HEK293 (cell line): ENCODE measurements at regions not wholly inside any gene's neighbourhood (a gene's known extent, or its start where the extent isn't known, plus 50 kb on each side); places are given as distances from the start of the nearest gene placed in this dataset.

Source experiments
- GLIS2 ChIP-seq: fragments of 450-650 bp; formaldehyde crosslinking; IDR thresholded peaks from 2 replicates; pipeline ENCODE4 v1.5.1; 2016; ENCODE audit warnings: missing biosample characterization, missing genetic modification characterization
- HOXD13 ChIP-seq: sonication (generic); formaldehyde crosslinking; IDR thresholded peaks from 2 replicates; pipeline ENCODE4 v1.8.0; 2022; ENCODE audit warnings: missing genetic modification reagents, borderline replicate concordance
- KLF7 ChIP-seq: fragments of 450-650 bp; formaldehyde crosslinking; IDR thresholded peaks from 2 replicates; pipeline ENCODE4 v1.5.1; 2016; ENCODE audit warnings: missing biosample characterization, missing genetic modification characterization, borderline replicate concordance
- MYNN ChIP-seq: fragments of 450-650 bp; formaldehyde crosslinking; IDR thresholded peaks from 2 replicates; pipeline ENCODE4 v1.5.1; 2016; ENCODE audit warnings: missing biosample characterization, missing genetic modification characterization, borderline replicate concordance
- PRDM10 ChIP-seq: fragments of 450-650 bp; formaldehyde crosslinking; IDR thresholded peaks from 2 replicates; pipeline ENCODE4 v1.5.1; 2016; ENCODE audit warnings: missing biosample characterization, missing genetic modification characterization
- PRDM2 ChIP-seq: fragments of 450-650 bp; formaldehyde crosslinking; IDR thresholded peaks from 2 replicates; pipeline ENCODE4 v1.5.1; 2016; ENCODE audit warnings: missing biosample characterization, missing genetic modification characterization, borderline replicate concordance
- SP2 ChIP-seq: fragments of 450-650 bp; formaldehyde crosslinking; IDR thresholded peaks from 2 replicates; pipeline ENCODE4 v1.5.1; 2016; ENCODE audit warnings: missing biosample characterization, missing genetic modification characterization
- YY1 ChIP-seq: fragments of 450-650 bp; formaldehyde crosslinking; IDR thresholded peaks from 2 replicates; pipeline ENCODE4 v1.5.1; 2018; ENCODE audit warnings: missing biosample characterization, missing genetic modification characterization
- YY2 ChIP-seq: fragments of 450-650 bp; formaldehyde crosslinking; IDR thresholded peaks from 2 replicates; pipeline ENCODE4 v1.5.1; 2016; ENCODE audit warnings: missing biosample characterization, missing genetic modification characterization
- ZBTB1 ChIP-seq: fragments of 450-650 bp; formaldehyde crosslinking; IDR thresholded peaks from 2 replicates; pipeline ENCODE4 v1.5.1; 2016; ENCODE audit warnings: missing biosample characterization, missing genetic modification characterization
- ZBTB48 ChIP-seq: fragments of 450-650 bp; formaldehyde crosslinking; IDR thresholded peaks from 2 replicates; pipeline ENCODE4 v1.5.1; 2016; ENCODE audit warnings: missing biosample characterization, missing genetic modification characterization
- ZBTB7A ChIP-seq: fragments of 450-650 bp; formaldehyde crosslinking; IDR thresholded peaks from 2 replicates; pipeline ENCODE4 v1.5.1; 2016; ENCODE audit warnings: low read depth, missing biosample characterization, missing genetic modification characterization
- ZIC2 ChIP-seq: fragments of 450-650 bp; formaldehyde crosslinking; IDR thresholded peaks from 2 replicates; pipeline ENCODE4 v1.5.1; 2016; ENCODE audit warnings: missing biosample characterization, missing genetic modification characterization
- ZNF10 ChIP-seq: fragments of 450-650 bp; formaldehyde crosslinking; IDR thresholded peaks from 2 replicates; pipeline ENCODE4 v1.5.1; 2017; ENCODE audit warnings: missing biosample characterization, missing genetic modification characterization
- ZNF133 ChIP-seq: fragments of 450-650 bp; formaldehyde crosslinking; IDR thresholded peaks from 2 replicates; pipeline ENCODE4 v1.5.1; 2016; ENCODE audit warnings: missing biosample characterization, missing genetic modification characterization
- ZNF146 ChIP-seq: fragments of 450-650 bp; formaldehyde crosslinking; IDR thresholded peaks from 2 replicates; pipeline ENCODE4 v1.5.1; 2016; ENCODE audit warnings: missing biosample characterization, missing genetic modification characterization
- ZNF174 ChIP-seq: fragments of 450-650 bp; formaldehyde crosslinking; IDR thresholded peaks from 2 replicates; pipeline ENCODE4 v1.5.0; 2017; ENCODE audit warnings: missing biosample characterization, mild to moderate bottlenecking, missing genetic modification characterization
- ZNF202 ChIP-seq: fragments of 450-650 bp; formaldehyde crosslinking; IDR thresholded peaks from 2 replicates; pipeline ENCODE4 v1.5.1; 2016; ENCODE audit warnings: missing biosample characterization, missing genetic modification characterization, borderline replicate concordance
- ZNF223 ChIP-seq: fragments of 450-650 bp; formaldehyde crosslinking; IDR thresholded peaks from 2 replicates; pipeline ENCODE4 v1.5.1; 2016; ENCODE audit warnings: missing biosample characterization, missing genetic modification characterization
- ZNF280D ChIP-seq: fragments of 450-650 bp; formaldehyde crosslinking; IDR thresholded peaks from 2 replicates; pipeline ENCODE4 v1.5.1; 2016; ENCODE audit warnings: missing biosample characterization, missing genetic modification characterization
- ZNF292 ChIP-seq: fragments of 450-650 bp; formaldehyde crosslinking; IDR thresholded peaks from 2 replicates; pipeline ENCODE4 v1.5.1; 2016; ENCODE audit warnings: low read depth, missing biosample characterization, missing genetic modification characterization, borderline replicate concordance
- ZNF335 ChIP-seq: fragments of 450-650 bp; formaldehyde crosslinking; conservative IDR thresholded peaks from 2 replicates; pipeline ENCODE4 v1.5.1; 2016; ENCODE audit warnings: missing biosample characterization, missing genetic modification characterization
- ZNF391 ChIP-seq: fragments of 450-650 bp; formaldehyde crosslinking; IDR thresholded peaks from 2 replicates; pipeline ENCODE4 v1.5.1; 2016; ENCODE audit warnings: low read depth, missing biosample characterization, missing genetic modification characterization, borderline replicate concordance
- ZNF558 ChIP-seq: fragments of 450-650 bp; formaldehyde crosslinking; IDR thresholded peaks from 2 replicates; pipeline ENCODE4 v1.5.1; 2016; ENCODE audit warnings: missing biosample characterization, missing genetic modification characterization
- ZNF600 ChIP-seq: fragments of 450-650 bp; formaldehyde crosslinking; IDR thresholded peaks from 2 replicates; pipeline ENCODE4 v1.5.1; 2016; ENCODE audit warnings: missing biosample characterization, missing genetic modification characterization
- ZNF610 ChIP-seq: fragments of 450-650 bp; formaldehyde crosslinking; IDR thresholded peaks from 2 replicates; pipeline ENCODE4 v1.5.1; 2016; ENCODE audit warnings: missing biosample characterization, missing genetic modification characterization, borderline replicate concordance
- ZSCAN5A ChIP-seq: fragments of 450-650 bp; formaldehyde crosslinking; IDR thresholded peaks from 2 replicates; pipeline ENCODE4 v1.5.1; 2016; ENCODE audit warnings: missing biosample characterization, missing genetic modification characterization

GRCh38 chr5:34598177-34598794 is 57.8 kb upstream of the RAI14 start (continued):
- TF ChIP-seq PRDM2 (tag by site-specific recombination) (no peak), ZNF223 (tag by site-specific recombination) (no peak), ZNF202 (no peak), SP2 (tag by site-specific recombination) (peak; percentile 42), ZNF10 (tag by site-specific recombination) (0 out of 2 replicates have a peak, but pooled peaks have one; percentile 40), ZNF280D (tag by site-specific recombination) (no peak), ZNF391 (tag by site-specific recombination) (no peak; the same call in 1 of the 2 replicates), ZSCAN5A (tag by site-specific recombination) (no peak), ZIC2 (tag by site-specific recombination) (peak; percentile 82), YY2 (tag by site-specific recombination) (no peak), YY1 (tag by site-specific recombination) (no peak), ZNF292 (tag by site-specific recombination) (no peak), ZNF600 (peak; percentile 91), ZBTB1 (tag by site-specific recombination) (peak; percentile 90), HOXD13 (peak; percentile 56; the same call in 1 of the 2 replicates), MYNN (tag by site-specific recombination) (no peak), ZBTB48 (tag by site-specific recombination) (no peak), ZNF558 (tag by site-specific recombination) (0 out of 2 replicates have a peak, but pooled peaks have one; percentile 49), ZNF146 (tag by site-specific recombination) (0 out of 2 replicates have a peak, but pooled peaks have one; percentile 25), GLIS2 (tag by site-specific recombination) (no peak), ZNF133 (tag by site-specific recombination) (no peak), KLF7 (no peak), ZNF335 (tag by site-specific recombination) (peak; percentile 51), ZBTB7A (tag by site-specific recombination) (no peak), ZNF174 (tag by site-specific recombination) (no peak), PRDM10 (tag by site-specific recombination) (peak; percentile 63), ZNF610 (tag by site-specific recombination) (no peak)
